SH-SY5Y (cell line): ENCODE measurements at regions not wholly inside any gene's neighbourhood (a gene's known extent, or its start where the extent isn't known, plus 50 kb on each side); places are given as distances from the start of the nearest gene placed in this dataset.

Source experiments
- GATA2 ChIP-seq: IDR thresholded peaks from 2 replicates; pipeline ENCODE4 v1.6.1; 2011; ENCODE audit warnings: mild to moderate bottlenecking, low read depth, low read length
- GATA3 ChIP-seq: IDR thresholded peaks from 2 replicates; pipeline ENCODE4 v1.6.1; 2011; ENCODE audit warnings: low read depth, mild to moderate bottlenecking, low read length, moderate library complexity

GRCh38 chr5:101677961-101678360 lies 618.1 kb downstream of the SLCO4C1 start:
- no peak for TF ChIP-seq GATA2
- TF ChIP-seq GATA3 = no peak
